ENCODE measurements at regions not wholly inside any gene's neighbourhood (a gene's known extent, or its start where the extent isn't known, plus 50 kb on each side); places are given as distances from the start of the nearest gene placed in this dataset.

DNA sequence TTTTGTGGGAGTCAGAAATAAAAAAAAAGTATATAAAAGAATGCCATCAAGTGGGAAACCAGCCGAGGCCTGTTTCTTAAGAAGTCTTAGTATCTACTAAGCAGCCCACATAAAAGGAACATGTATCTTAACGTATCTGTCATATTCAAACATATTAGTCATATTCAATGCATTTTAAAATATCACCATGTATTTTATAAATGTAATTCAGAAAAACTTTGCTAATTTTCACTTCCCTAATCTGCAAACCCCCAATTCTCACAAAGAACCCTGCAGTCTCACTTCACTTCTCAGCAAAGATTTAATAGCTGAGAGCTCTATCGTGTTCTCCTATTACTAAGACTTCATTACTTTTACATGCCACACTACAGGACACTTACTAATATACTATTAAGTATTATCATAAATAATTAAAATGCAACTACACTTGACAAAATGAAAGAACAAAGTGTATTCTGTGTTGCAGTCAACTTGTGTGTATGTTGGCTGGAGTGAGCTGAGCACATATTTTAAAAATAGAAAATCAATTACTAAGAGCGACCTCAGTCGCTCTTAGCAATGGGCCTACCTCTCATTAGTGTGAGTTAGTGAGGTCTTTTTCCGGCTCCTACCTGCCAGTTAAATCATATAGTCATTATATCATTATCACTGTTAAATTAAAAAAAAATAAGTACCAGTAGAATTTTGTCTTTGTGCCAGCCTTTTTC lies 484.3 kb downstream of the LMO4 start:
- WGBS: 89% methylated on average over 3 of the region's 6 CpGs
- no peak overlapping the region for H3K14ac ChIP-seq (ENCODE audit: low read length in 2 of 2)

DNA sequence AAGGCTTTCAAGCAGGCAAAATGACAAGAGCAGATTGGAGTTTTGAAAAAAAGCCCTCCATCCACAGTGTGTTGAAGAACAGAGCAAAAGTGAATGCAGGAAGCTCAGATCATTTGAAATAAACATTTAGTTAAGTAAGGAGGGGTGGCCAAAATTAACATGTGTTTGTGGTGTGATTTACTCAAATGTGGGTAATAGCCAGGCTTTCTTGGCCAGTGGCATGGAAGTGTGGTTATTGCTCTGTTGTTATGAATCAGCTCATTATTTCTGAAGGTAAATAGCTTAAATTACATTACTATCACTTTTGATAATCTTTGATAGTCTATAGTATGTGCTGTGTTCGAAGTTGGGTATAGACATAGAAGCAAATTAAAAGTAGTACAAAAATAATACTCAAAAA lies 485.9 kb downstream of the LMO4 start:
- Histone ChIP-seq H3K27me3 (ENCODE audit: control insufficient read depth in 1 of 2, insufficient read depth in 1 of 2, low read length in 2 of 2) (no peaks in the 10 kb centered on the region), H2AK5ac (ENCODE audit: low read length, severe bottlenecking) (no peak overlapping the region), H3K79me1 (replicated peaks; ENCODE audit: low read length, poor library complexity, severe bottlenecking) (no peaks in the 10 kb centered on the region)

More for the DNA sequence above, 484.3 kb downstream of the LMO4 start:
- Histone ChIP-seq H4K8ac (ENCODE audit: low read length) (no peak overlapping the region), H3K36me3 (ENCODE audit: control insufficient read depth in 1 of 2, insufficient read depth in 2 of 2, low read depth in 1 of 2, low read length in 2 of 2) (no peaks in the 10 kb centered on the region), H2BK12ac (ENCODE audit: low read length in 2 of 2) (no peak overlapping the region), H2AK5ac (ENCODE audit: low read length, severe bottlenecking) (no peak overlapping the region), H2BK15ac (ENCODE audit: low read depth, poor library complexity, severe bottlenecking) (no peak overlapping the region), H3K27me3 (ENCODE audit: control insufficient read depth in 1 of 2, insufficient read depth in 1 of 2, low read length in 2 of 2) (no peaks in the 10 kb centered on the region), H2AFZ (ENCODE audit: low read depth, low read length) (no peak overlapping the region), H3K4ac (ENCODE audit: low read depth in 1 of 2, low read length in 2 of 2) (no peak overlapping the region), H3K9ac (ENCODE audit: low read length) (no peak overlapping the region), H3K4me2 (ENCODE audit: low read length, poor library complexity, severe bottlenecking) (no peak overlapping the region), H3K79me1 (replicated peaks; ENCODE audit: low read length, poor library complexity, severe bottlenecking) (no peaks in the 10 kb centered on the region), H3K23ac (ENCODE audit: low read length in 2 of 2) (no peak overlapping the region), H4K91ac (ENCODE audit: low read length) (no peak overlapping the region), H3K27ac (ENCODE audit: low read length, poor library complexity, severe bottlenecking) (no peak overlapping the region), H3K9me3 (ENCODE audit: control insufficient read depth, low read length) (no peaks in the 10 kb centered on the region), H3K4me1 (ENCODE audit: control insufficient read depth, insufficient read depth, low read depth, low read length) (no peaks in the 10 kb centered on the region), H3K18ac (ENCODE audit: low read depth in 1 of 2, low read length in 2 of 2) (no peak overlapping the region), H3K4me3 (ENCODE audit: insufficient read depth in 1 of 2, low read depth in 1 of 2, low read length in 2 of 2) (no peak overlapping the region), H2BK120ac (ENCODE audit: low read depth, low read length) (no peak overlapping the region), H2BK5ac (ENCODE audit: low read depth, low read length, poor library complexity, severe bottlenecking) (no peak overlapping the region)
- DNase-seq: no peak

DNA sequence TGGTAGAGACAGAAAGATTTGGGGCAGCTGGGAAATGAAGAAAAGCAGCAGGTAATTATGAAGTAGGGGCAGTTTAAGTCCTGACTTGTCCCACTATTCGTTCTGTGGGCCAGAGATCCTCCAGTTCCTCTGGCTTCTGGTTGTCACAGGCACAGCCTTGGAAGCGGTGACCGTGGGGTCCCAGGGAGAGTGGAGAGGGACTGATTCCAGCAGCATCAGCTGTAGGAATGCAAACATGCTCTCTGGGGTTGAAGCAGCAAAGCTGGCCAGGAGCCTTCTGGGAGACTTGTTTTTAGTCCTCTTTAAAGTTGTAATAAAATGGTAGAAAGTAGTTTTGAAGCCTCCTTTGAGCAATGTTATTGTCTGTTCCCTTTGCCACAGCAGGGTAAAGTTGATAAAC lies 488.0 kb downstream of the LMO4 start:
- 87% methylated on average over 3 of the region's 3 CpGs for WGBS
- Histone ChIP-seq H3K4me3 (ENCODE audit: insufficient read depth in 1 of 2, low read depth in 1 of 2, low read length in 2 of 2) (no peak overlapping the region), H3K27me3 (ENCODE audit: control insufficient read depth in 1 of 2, insufficient read depth in 1 of 2, low read length in 2 of 2) (no peaks in the 10 kb centered on the region), H3K4me1 (ENCODE audit: control insufficient read depth, insufficient read depth, low read depth, low read length) (no peaks in the 10 kb centered on the region), H2BK5ac (ENCODE audit: low read depth, low read length, poor library complexity, severe bottlenecking) (no peak overlapping the region), H2AFZ (ENCODE audit: low read depth, low read length) (no peak overlapping the region), H2BK12ac (ENCODE audit: low read length in 2 of 2) (no peak overlapping the region), H2AK5ac (ENCODE audit: low read length, severe bottlenecking) (no peak overlapping the region), H4K91ac (ENCODE audit: low read length) (no peak overlapping the region), H2BK15ac (ENCODE audit: low read depth, poor library complexity, severe bottlenecking) (no peak overlapping the region), H3K36me3 (ENCODE audit: control insufficient read depth in 1 of 2, insufficient read depth in 2 of 2, low read depth in 1 of 2, low read length in 2 of 2) (no peaks in the 10 kb centered on the region), H3K79me1 (replicated peaks; ENCODE audit: low read length, poor library complexity, severe bottlenecking) (no peaks in the 10 kb centered on the region), H3K14ac (ENCODE audit: low read length in 2 of 2) (no peak overlapping the region), H4K8ac (ENCODE audit: low read length) (no peak overlapping the region), H3K9ac (ENCODE audit: low read length) (no peak overlapping the region), H3K23ac (ENCODE audit: low read length in 2 of 2) (no peak overlapping the region), H2BK120ac (ENCODE audit: low read depth, low read length) (no peak overlapping the region), H3K9me3 (ENCODE audit: control insufficient read depth, low read length) (no peaks in the 10 kb centered on the region), H3K4ac (ENCODE audit: low read depth in 1 of 2, low read length in 2 of 2) (no peak overlapping the region), H3K4me2 (ENCODE audit: low read length, poor library complexity, severe bottlenecking) (no peak overlapping the region), H3K27ac (ENCODE audit: low read length, poor library complexity, severe bottlenecking) (no peak overlapping the region), H3K18ac (ENCODE audit: low read depth in 1 of 2, low read length in 2 of 2) (peak overlapping the region in 1 of 2 experiments; percentile 14)
- no peak for DNase-seq

More for the DNA sequence above, 485.9 kb downstream of the LMO4 start:
- H3K4me1 ChIP-seq (ENCODE audit: control insufficient read depth, insufficient read depth, low read depth, low read length): no peaks in the 10 kb centered on the region
- H3K9ac ChIP-seq (ENCODE audit: low read length): no peak overlapping the region
- H3K9me3 ChIP-seq (ENCODE audit: control insufficient read depth, low read length): no peaks in the 10 kb centered on the region
- no peaks in the 10 kb centered on the region for H3K36me3 ChIP-seq (ENCODE audit: control insufficient read depth in 1 of 2, insufficient read depth in 2 of 2, low read depth in 1 of 2, low read length in 2 of 2)
- H2BK120ac ChIP-seq (ENCODE audit: low read depth, low read length): no peak overlapping the region
- no peak overlapping the region for H4K8ac ChIP-seq (ENCODE audit: low read length)
- H2BK15ac ChIP-seq (ENCODE audit: low read depth, poor library complexity, severe bottlenecking): no peak overlapping the region
- H4K91ac ChIP-seq (ENCODE audit: low read length): no peak overlapping the region
- DNase-seq: no peak
- no peak overlapping the region for H2BK12ac ChIP-seq (ENCODE audit: low read length in 2 of 2)
- H3K4me3 ChIP-seq (ENCODE audit: insufficient read depth in 1 of 2, low read depth in 1 of 2, low read length in 2 of 2): no peak overlapping the region
- no peak overlapping the region for H3K14ac ChIP-seq (ENCODE audit: low read length in 2 of 2)
- H2AFZ ChIP-seq (ENCODE audit: low read depth, low read length): no peak overlapping the region
- no CpG with 5 or more reads among the region's 1 CpG for WGBS
- H2BK5ac ChIP-seq (ENCODE audit: low read depth, low read length, poor library complexity, severe bottlenecking): no peak overlapping the region
- no peak overlapping the region for H3K23ac ChIP-seq (ENCODE audit: low read length in 2 of 2)
- no peak overlapping the region for H3K27ac ChIP-seq (ENCODE audit: low read length, poor library complexity, severe bottlenecking)
- H3K4ac ChIP-seq (ENCODE audit: low read depth in 1 of 2, low read length in 2 of 2): no peak overlapping the region
- no peak overlapping the region for H3K4me2 ChIP-seq (ENCODE audit: low read length, poor library complexity, severe bottlenecking)
- H3K18ac ChIP-seq (ENCODE audit: low read depth in 1 of 2, low read length in 2 of 2): no peak overlapping the region

DNA sequence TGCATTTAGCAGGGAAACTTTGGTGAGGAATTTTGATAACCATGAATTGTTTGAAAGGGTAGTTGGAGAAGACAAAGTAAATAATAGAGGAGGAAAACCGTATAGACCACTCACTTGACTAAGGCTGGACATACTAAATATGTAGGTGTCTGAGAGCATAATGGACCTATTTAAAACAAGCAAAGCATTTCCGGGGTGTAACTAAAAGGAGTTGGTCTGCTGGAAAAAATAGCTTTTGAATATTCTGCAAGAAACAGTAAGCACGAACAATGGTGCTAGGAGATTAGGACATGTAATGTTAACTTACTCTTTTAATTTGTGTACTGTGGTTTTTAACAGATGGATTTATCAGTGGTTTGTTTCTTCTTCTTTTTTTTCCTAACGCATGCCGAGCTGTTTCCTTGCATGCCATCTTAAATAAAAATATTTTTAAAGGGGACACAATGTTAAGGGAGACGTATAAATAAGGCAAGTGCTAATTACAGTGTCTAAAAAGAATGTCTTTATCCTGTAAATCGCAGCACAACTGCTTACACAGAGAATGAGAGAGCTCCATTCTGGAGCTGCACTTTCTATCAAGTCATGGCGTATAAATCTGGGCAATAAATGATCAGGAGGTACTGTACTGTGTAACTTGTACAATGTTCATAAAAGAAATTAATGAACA lies 492.1 kb downstream of the LMO4 start:
- Histone ChIP-seq H3K4me2 (ENCODE audit: low read length, poor library complexity, severe bottlenecking) (no peak overlapping the region), H2BK5ac (ENCODE audit: low read depth, low read length, poor library complexity, severe bottlenecking) (no peak overlapping the region), H2AFZ (ENCODE audit: low read depth, low read length) (no peak overlapping the region), H3K18ac (ENCODE audit: low read depth in 1 of 2, low read length in 2 of 2) (no peak overlapping the region), H3K27me3 (ENCODE audit: control insufficient read depth in 1 of 2, insufficient read depth in 1 of 2, low read length in 2 of 2) (no peaks in the 10 kb centered on the region), H3K4ac (ENCODE audit: low read depth in 1 of 2, low read length in 2 of 2) (no peak overlapping the region), H3K23ac (ENCODE audit: low read length in 2 of 2) (no peak overlapping the region), H3K14ac (ENCODE audit: low read length in 2 of 2) (no peak overlapping the region), H2BK120ac (ENCODE audit: low read depth, low read length) (no peak overlapping the region), H2AK5ac (ENCODE audit: low read length, severe bottlenecking) (no peak overlapping the region), H3K79me1 (replicated peaks; ENCODE audit: low read length, poor library complexity, severe bottlenecking) (no peaks in the 10 kb centered on the region), H3K4me1 (ENCODE audit: control insufficient read depth, insufficient read depth, low read depth, low read length) (no peaks in the 10 kb centered on the region), H3K27ac (ENCODE audit: low read length, poor library complexity, severe bottlenecking) (no peak overlapping the region), H3K4me3 (ENCODE audit: insufficient read depth in 1 of 2, low read depth in 1 of 2, low read length in 2 of 2) (no peak overlapping the region), H3K36me3 (ENCODE audit: control insufficient read depth in 1 of 2, insufficient read depth in 2 of 2, low read depth in 1 of 2, low read length in 2 of 2) (no peaks in the 10 kb centered on the region), H4K91ac (ENCODE audit: low read length) (no peak overlapping the region), H2BK15ac (ENCODE audit: low read depth, poor library complexity, severe bottlenecking) (no peak overlapping the region), H4K8ac (ENCODE audit: low read length) (no peak overlapping the region), H3K9ac (ENCODE audit: low read length) (no peak overlapping the region), H3K9me3 (ENCODE audit: control insufficient read depth, low read length) (no peaks in the 10 kb centered on the region), H2BK12ac (ENCODE audit: low read length in 2 of 2) (no peak overlapping the region)
- DNase-seq: no peak
- WGBS: 85% methylated on average over 5 of the region's 8 CpGs
